Glutamatergic neuron (in vitro differentiated cells): ENCODE measurements at regions not wholly inside any gene's neighbourhood (a gene's known extent, or its start where the extent isn't known, plus 50 kb on each side); places are given as distances from the start of the nearest gene placed in this dataset.

Experiments
- DNase-seq: peaks from one replicate; pipeline ENCODE4 v3.0.0; 2022
- H3K27ac Mint-ChIP-seq: one replicate; pipeline ENCODE4 v1.8.0; 2020; ENCODE audit warnings: mild to moderate bottlenecking, mixed read lengths, inconsistent platforms; ENCODE audit not compliant: unreplicated experiment
- H3K27me3 Mint-ChIP-seq: one replicate; pipeline ENCODE4 v1.8.0; 2020; ENCODE audit warnings: mild to moderate bottlenecking, moderate library complexity, mixed read lengths, inconsistent platforms; ENCODE audit not compliant: unreplicated experiment
- H3K36me3 Mint-ChIP-seq: one replicate; pipeline ENCODE4 v1.8.0; 2020; ENCODE audit warnings: mild to moderate bottlenecking, mixed read lengths, inconsistent platforms; ENCODE audit not compliant: unreplicated experiment
- H3K4me1 Mint-ChIP-seq: one replicate; pipeline ENCODE4 v1.8.0; 2020; ENCODE audit warnings: mild to moderate bottlenecking, low read depth, mixed read lengths, inconsistent platforms; ENCODE audit not compliant: unreplicated experiment
- H3K4me3 Mint-ChIP-seq: one replicate; pipeline ENCODE4 v1.8.0; 2020; ENCODE audit warnings: mild to moderate bottlenecking, mixed read lengths, inconsistent platforms; ENCODE audit not compliant: unreplicated experiment
- H3K9me3 Mint-ChIP-seq: one replicate; pipeline ENCODE4 v1.8.0; 2020; ENCODE audit warnings: mild to moderate bottlenecking, moderate library complexity, mixed read lengths, inconsistent platforms; ENCODE audit not compliant: unreplicated experiment
- CTCF ChIP-seq: fragments of 200-600 bp; sonication (generic); IDR thresholded peaks from one replicate; pipeline ENCODE4 v1.5.0; 2021; ENCODE audit not compliant: partially characterized antibody, unreplicated experiment

GRCh38 chr1:8184301-8184700, 133.6 kb upstream of the SLC45A1 start:
- Mint-ChIP-seq H3K36me3 (peaks cover 8% of the 10 kb centered on the region), H3K4me1 (no peaks in the 10 kb centered on the region), H3K27ac (no peak overlapping the region), H3K4me3 (no peak overlapping the region), H3K27me3 (peaks cover 2% of the 10 kb centered on the region), H3K9me3 (peaks cover 2% of the 10 kb centered on the region)
- no peak for DNase-seq
- TF ChIP-seq CTCF = no peak

- no peak for TF ChIP-seq CTCF
- no peak overlapping the region for H3K27ac Mint-ChIP-seq
- H3K9me3 Mint-ChIP-seq = peaks cover 2% of the 10 kb centered on the region
- DNase-seq = no peak
- peaks cover 2% of the 10 kb centered on the region for H3K27me3 Mint-ChIP-seq
- peaks cover 18% of the 10 kb centered on the region for H3K36me3 Mint-ChIP-seq
- H3K4me1 Mint-ChIP-seq = no peaks in the 10 kb centered on the region
- H3K4me3 Mint-ChIP-seq = no peak overlapping the region
Observed at GRCh38 chr1:8182034-8182761, 135.7 kb upstream of the SLC45A1 start.

- no peak for TF ChIP-seq CTCF
- Mint-ChIP-seq H3K4me3 (no peak overlapping the region), H3K27ac (no peak overlapping the region), H3K9me3 (no peaks in the 10 kb centered on the region), H3K36me3 (peaks cover 18% of the 10 kb centered on the region), H3K4me1 (no peaks in the 10 kb centered on the region), H3K27me3 (no peaks in the 10 kb centered on the region)
- DNase-seq = no peak
Observed at GRCh38 chr1:8179132-8179793, 138.7 kb upstream of the SLC45A1 start.

GRCh38 chr1:8176279-8176678, 141.6 kb upstream of the SLC45A1 start:
- no peak for DNase-seq
- no peak overlapping the region for H3K4me3 Mint-ChIP-seq
- no peak for TF ChIP-seq CTCF
- peaks cover 25% of the 10 kb centered on the region for H3K36me3 Mint-ChIP-seq
- H3K4me1 Mint-ChIP-seq = no peaks in the 10 kb centered on the region
- H3K27ac Mint-ChIP-seq = no peak overlapping the region
- H3K27me3 Mint-ChIP-seq = no peaks in the 10 kb centered on the region
- no peaks in the 10 kb centered on the region for H3K9me3 Mint-ChIP-seq

GRCh38 chr1:8174807-8175206, 143.1 kb upstream of the SLC45A1 start:
- no peak overlapping the region for H3K27ac Mint-ChIP-seq
- peaks cover 2% of the 10 kb centered on the region for H3K27me3 Mint-ChIP-seq
- no peak for TF ChIP-seq CTCF
- H3K9me3 Mint-ChIP-seq = no peaks in the 10 kb centered on the region
- DNase-seq = no peak
- no peak overlapping the region for H3K4me3 Mint-ChIP-seq
- peaks cover 3% of the 10 kb centered on the region for H3K4me1 Mint-ChIP-seq
- H3K36me3 Mint-ChIP-seq = peaks cover 21% of the 10 kb centered on the region
